HFFc6 (cell line): ENCODE measurements at regions not wholly inside any gene's neighbourhood (a gene's known extent, or its start where the extent isn't known, plus 50 kb on each side); places are given as distances from the start of the nearest gene placed in this dataset.

Experiments
- DNase-seq: peaks from one replicate; pipeline ENCODE4 v3.0.0-alpha.2; 2018
- H3K27ac Mint-ChIP-seq: 2 replicates; pipeline ENCODE4 v1.8.0; 2020; ENCODE audit warnings: mild to moderate bottlenecking, mixed read lengths
- H3K27me3 Mint-ChIP-seq: 2 replicates; pipeline ENCODE4 v1.8.0; 2021; ENCODE audit warnings: mild to moderate bottlenecking, moderate library complexity, mixed read lengths; ENCODE audit not compliant: insufficient read depth
- H3K36me3 Mint-ChIP-seq: 2 replicates; pipeline ENCODE4 v1.8.0; 2021; ENCODE audit warnings: low read depth, mixed read lengths
- H3K4me1 Mint-ChIP-seq: 2 replicates; pipeline ENCODE4 v1.8.0; 2020; ENCODE audit warnings: low read depth, mixed read lengths
- H3K4me3 Mint-ChIP-seq: 2 replicates; pipeline ENCODE4 v1.8.0; 2020; ENCODE audit warnings: mild to moderate bottlenecking, moderate library complexity, mixed read lengths
- H3K9me3 Mint-ChIP-seq: 2 replicates; pipeline ENCODE4 v1.8.0; 2020; ENCODE audit warnings: mild to moderate bottlenecking, mixed read lengths
- CTCF ChIP-seq: fragments of 200-600 bp; sonication (generic); IDR thresholded peaks from 2 replicates; pipeline ENCODE4 v1.5.0; 2021; ENCODE audit warnings: antibody characterized with exemption, mild to moderate bottlenecking

- Mint-ChIP-seq H3K36me3 (no peaks in the 10 kb centered on the region), H3K4me1 (no peaks in the 10 kb centered on the region), H3K27me3 (no peaks in the 10 kb centered on the region), H3K4me3 (no peak overlapping the region), H3K27ac (no peak overlapping the region), H3K9me3 (peaks cover 32% of the 10 kb centered on the region)
- no peak for TF ChIP-seq CTCF
- DNase-seq: no peak
Measured at GRCh38 chr4:62232814-62233213, 1032.7 kb downstream of the ADGRL3 start.

GRCh38 chr4:62231994-62232393 lies 1031.9 kb downstream of the ADGRL3 start:
- DNase-seq: no peak
- Mint-ChIP-seq H3K4me1 (no peaks in the 10 kb centered on the region), H3K27me3 (no peaks in the 10 kb centered on the region), H3K9me3 (peaks cover 32% of the 10 kb centered on the region), H3K27ac (no peak overlapping the region), H3K4me3 (no peak overlapping the region), H3K36me3 (no peaks in the 10 kb centered on the region)
- TF ChIP-seq CTCF: no peak

- H3K9me3 Mint-ChIP-seq: peaks cover 15% of the 10 kb centered on the region
- no peak overlapping the region for H3K4me3 Mint-ChIP-seq
- no peaks in the 10 kb centered on the region for H3K36me3 Mint-ChIP-seq
- DNase-seq: no peak
- no peaks in the 10 kb centered on the region for H3K4me1 Mint-ChIP-seq
- H3K27me3 Mint-ChIP-seq: no peaks in the 10 kb centered on the region
- no peak for TF ChIP-seq CTCF
- H3K27ac Mint-ChIP-seq: no peak overlapping the region
Measured at GRCh38 chr4:62226082-62226481, 1026.0 kb downstream of the ADGRL3 start.

GRCh38 chr4:62222121-62222520 lies 1022.0 kb downstream of the ADGRL3 start:
- H3K27ac Mint-ChIP-seq: no peak overlapping the region
- no peak for DNase-seq
- H3K27me3 Mint-ChIP-seq: no peaks in the 10 kb centered on the region
- H3K4me3 Mint-ChIP-seq: no peak overlapping the region
- H3K36me3 Mint-ChIP-seq: no peaks in the 10 kb centered on the region
- no peaks in the 10 kb centered on the region for H3K4me1 Mint-ChIP-seq
- H3K9me3 Mint-ChIP-seq: peaks cover 26% of the 10 kb centered on the region
- TF ChIP-seq CTCF: no peak

GRCh38 chr4:62210486-62210885 lies 1010.4 kb downstream of the ADGRL3 start:
- Mint-ChIP-seq H3K4me3 (no peak overlapping the region), H3K4me1 (no peaks in the 10 kb centered on the region), H3K9me3 (peaks cover 45% of the 10 kb centered on the region), H3K27me3 (peaks cover 2% of the 10 kb centered on the region), H3K36me3 (no peaks in the 10 kb centered on the region), H3K27ac (no peak overlapping the region)
- DNase-seq: no peak
- no peak for TF ChIP-seq CTCF
